ENCODE measurements at regions not wholly inside any gene's neighbourhood (a gene's known extent, or its start where the extent isn't known, plus 50 kb on each side); places are given as distances from the start of the nearest gene placed in this dataset.

GRCh38 chr10:90125456-90126255 is 424.3 kb downstream of the KIF20B start:
- DNase-seq (ENCODE audit: low read depth, low spot score) = no peak
- no peaks in the 10 kb centered on the region for H3K27me3 Mint-ChIP-seq (ENCODE audit: low read depth)
- no peak overlapping the region for H3K27ac Mint-ChIP-seq (ENCODE audit: unreplicated experiment)
- H3K4me3 Mint-ChIP-seq = no peak overlapping the region
- no peaks in the 10 kb centered on the region for H3K4me1 Mint-ChIP-seq
- no peaks in the 10 kb centered on the region for H3K9me3 Mint-ChIP-seq
- H3K36me3 Mint-ChIP-seq (ENCODE audit: low read depth) = no peaks in the 10 kb centered on the region
- TF ChIP-seq, protein P1, sequence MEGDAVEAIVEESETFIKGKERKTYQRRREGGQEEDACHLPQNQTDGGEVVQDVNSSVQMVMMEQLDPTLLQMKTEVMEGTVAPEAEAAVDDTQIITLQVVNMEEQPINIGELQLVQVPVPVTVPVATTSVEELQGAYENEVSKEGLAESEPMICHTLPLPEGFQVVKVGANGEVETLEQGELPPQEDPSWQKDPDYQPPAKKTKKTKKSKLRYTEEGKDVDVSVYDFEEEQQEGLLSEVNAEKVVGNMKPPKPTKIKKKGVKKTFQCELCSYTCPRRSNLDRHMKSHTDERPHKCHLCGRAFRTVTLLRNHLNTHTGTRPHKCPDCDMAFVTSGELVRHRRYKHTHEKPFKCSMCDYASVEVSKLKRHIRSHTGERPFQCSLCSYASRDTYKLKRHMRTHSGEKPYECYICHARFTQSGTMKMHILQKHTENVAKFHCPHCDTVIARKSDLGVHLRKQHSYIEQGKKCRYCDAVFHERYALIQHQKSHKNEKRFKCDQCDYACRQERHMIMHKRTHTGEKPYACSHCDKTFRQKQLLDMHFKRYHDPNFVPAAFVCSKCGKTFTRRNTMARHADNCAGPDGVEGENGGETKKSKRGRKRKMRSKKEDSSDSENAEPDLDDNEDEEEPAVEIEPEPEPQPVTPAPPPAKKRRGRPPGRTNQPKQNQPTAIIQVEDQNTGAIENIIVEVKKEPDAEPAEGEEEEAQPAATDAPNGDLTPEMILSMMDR (conservative IDR thresholded peaks at IDR 0.05) = no peak

GRCh38 chr10:90126256-90126595 is 424.8 kb downstream of the KIF20B start:
- Mint-ChIP-seq H3K4me1 (no peaks in the 10 kb centered on the region), H3K9me3 (peaks cover under 1% of the 10 kb centered on the region), H3K27ac (ENCODE audit: unreplicated experiment) (no peak overlapping the region), H3K36me3 (ENCODE audit: low read depth) (no peaks in the 10 kb centered on the region), H3K4me3 (no peak overlapping the region), H3K27me3 (ENCODE audit: low read depth) (no peaks in the 10 kb centered on the region)
- DNase-seq (ENCODE audit: low read depth, low spot score) = no peak
- TF ChIP-seq, protein P1 (conservative IDR thresholded peaks at IDR 0.05) = no peak

- no peaks in the 10 kb centered on the region for H3K36me3 Mint-ChIP-seq (ENCODE audit: low read depth)
- no peaks in the 10 kb centered on the region for H3K27me3 Mint-ChIP-seq (ENCODE audit: low read depth)
- DNase-seq (ENCODE audit: low read depth, low spot score) = no peak
- H3K4me3 Mint-ChIP-seq = no peak overlapping the region
- H3K4me1 Mint-ChIP-seq = no peaks in the 10 kb centered on the region
- peaks cover 17% of the 10 kb centered on the region for H3K9me3 Mint-ChIP-seq
- no peak overlapping the region for H3K27ac Mint-ChIP-seq (ENCODE audit: unreplicated experiment)
- TF ChIP-seq, protein P1 (conservative IDR thresholded peaks at IDR 0.05) = no peak
Observed at GRCh38 chr10:90130321-90131086, 429.1 kb downstream of the KIF20B start.

- H3K9me3 Mint-ChIP-seq = peaks cover 25% of the 10 kb centered on the region
- H3K4me3 Mint-ChIP-seq = no peak overlapping the region
- TF ChIP-seq, protein P1 (conservative IDR thresholded peaks at IDR 0.05) = no peak
- H3K27ac Mint-ChIP-seq (ENCODE audit: unreplicated experiment) = no peak overlapping the region
- H3K27me3 Mint-ChIP-seq (ENCODE audit: low read depth) = no peaks in the 10 kb centered on the region
- peaks cover 5% of the 10 kb centered on the region for H3K36me3 Mint-ChIP-seq (ENCODE audit: low read depth)
- no peak for DNase-seq (ENCODE audit: low read depth, low spot score)
- no peaks in the 10 kb centered on the region for H3K4me1 Mint-ChIP-seq
Observed at GRCh38 chr10:90133606-90134005, 432.2 kb downstream of the KIF20B start.

DNA sequence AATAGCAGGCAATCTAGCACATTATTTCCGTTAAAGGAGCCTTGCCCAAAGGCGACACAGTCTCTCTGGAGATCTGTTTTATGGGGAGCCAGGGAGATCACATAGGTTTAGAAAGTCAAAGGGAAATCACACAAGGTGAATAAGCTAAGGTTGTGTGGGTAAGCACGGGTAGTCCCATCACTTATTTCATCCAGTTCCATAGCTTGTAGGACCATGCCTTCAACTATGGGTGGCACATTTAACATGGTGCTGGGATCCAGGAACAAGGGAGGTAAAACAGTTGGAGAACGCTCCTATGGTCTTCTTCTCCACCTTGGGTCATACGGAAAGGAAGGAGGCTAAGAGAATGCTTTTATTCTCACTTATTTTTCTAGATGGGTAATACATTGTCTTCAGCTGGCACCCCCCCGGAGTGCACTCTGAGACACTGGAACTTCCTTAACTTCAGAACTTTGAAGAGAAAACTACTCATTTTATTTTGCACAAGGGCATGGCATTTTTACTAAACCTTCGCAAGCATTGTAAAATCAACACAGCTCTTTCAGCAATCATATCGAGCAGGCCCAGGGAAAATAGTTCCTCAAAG is 435.4 kb downstream of the KIF20B start:
- Mint-ChIP-seq H3K4me3 (no peak overlapping the region), H3K27ac (ENCODE audit: unreplicated experiment) (no peak overlapping the region), H3K27me3 (ENCODE audit: low read depth) (peaks cover 2% of the 10 kb centered on the region), H3K4me1 (no peaks in the 10 kb centered on the region), H3K9me3 (peaks cover 27% of the 10 kb centered on the region), H3K36me3 (ENCODE audit: low read depth) (peaks cover 5% of the 10 kb centered on the region)
- peak; percentile 2 for DNase-seq (ENCODE audit: low read depth, low spot score)
- TF ChIP-seq, protein P1 (conservative IDR thresholded peaks at IDR 0.05) = no peak

All from neural crest cell (in vitro differentiated cells).